ENCODE measurements at regions not wholly inside any gene's neighbourhood (a gene's known extent, or its start where the extent isn't known, plus 50 kb on each side); places are given as distances from the start of the nearest gene placed in this dataset.

GRCh38 chr1:34380526-34381124 lies 203.9 kb downstream of the C1orf94 start:
- DNase-seq (ENCODE audit: low spot score, unreplicated experiment): no peak
- TF ChIP-seq CTCF (IDR thresholded peaks at IDR 0.05; ENCODE audit: unreplicated experiment): no peak
- Mint-ChIP-seq H3K36me3 (ENCODE audit: insufficient read depth) (no peaks in the 10 kb centered on the region), H3K27ac (no peak overlapping the region), H3K9me3 (ENCODE audit: low read depth) (no peaks in the 10 kb centered on the region), H3K27me3 (peaks cover 30% of the 10 kb centered on the region), H3K4me3 (ENCODE audit: low read depth) (no peak overlapping the region), H3K4me1 (ENCODE audit: low read depth) (peaks cover 25% of the 10 kb centered on the region)

- peaks cover 16% of the 10 kb centered on the region for H3K9me3 Mint-ChIP-seq (ENCODE audit: low read depth)
- H3K27me3 Mint-ChIP-seq: peaks cover 10% of the 10 kb centered on the region
- no peak overlapping the region for H3K27ac Mint-ChIP-seq
- no peak overlapping the region for H3K4me3 Mint-ChIP-seq (ENCODE audit: low read depth)
- no peaks in the 10 kb centered on the region for H3K36me3 Mint-ChIP-seq (ENCODE audit: insufficient read depth)
- no peak for DNase-seq (ENCODE audit: low spot score, unreplicated experiment)
- peaks cover 11% of the 10 kb centered on the region for H3K4me1 Mint-ChIP-seq (ENCODE audit: low read depth)
- no peak for TF ChIP-seq CTCF (IDR thresholded peaks at IDR 0.05; ENCODE audit: unreplicated experiment)
Observed at GRCh38 chr1:34389974-34390373, 213.3 kb downstream of the C1orf94 start.

- Mint-ChIP-seq H3K27ac (no peak overlapping the region), H3K27me3 (peaks cover 17% of the 10 kb centered on the region)
- no peak for DNase-seq (ENCODE audit: low spot score, unreplicated experiment)
Observed at GRCh38 chr1:34396042-34396441, 219.3 kb downstream of the C1orf94 start.

GRCh38 chr1:34398241-34398915 lies 221.7 kb downstream of the C1orf94 start:
- Mint-ChIP-seq H3K27me3 (peaks cover 11% of the 10 kb centered on the region), H3K36me3 (ENCODE audit: insufficient read depth) (no peaks in the 10 kb centered on the region), H3K4me1 (ENCODE audit: low read depth) (no peaks in the 10 kb centered on the region), H3K4me3 (ENCODE audit: low read depth) (no peak overlapping the region), H3K27ac (no peak overlapping the region), H3K9me3 (ENCODE audit: low read depth) (no peaks in the 10 kb centered on the region)
- DNase-seq (ENCODE audit: low spot score, unreplicated experiment): no peak
- TF ChIP-seq CTCF (IDR thresholded peaks at IDR 0.05; ENCODE audit: unreplicated experiment): no peak

More at GRCh38 chr1:34396042-34396441, 219.3 kb downstream of the C1orf94 start:
- Mint-ChIP-seq H3K36me3 (ENCODE audit: insufficient read depth) (no peaks in the 10 kb centered on the region), H3K4me1 (ENCODE audit: low read depth) (no peaks in the 10 kb centered on the region), H3K9me3 (ENCODE audit: low read depth) (peaks cover 3% of the 10 kb centered on the region), H3K4me3 (ENCODE audit: low read depth) (no peak overlapping the region)
- no peak for TF ChIP-seq CTCF (IDR thresholded peaks at IDR 0.05; ENCODE audit: unreplicated experiment)

- H3K36me3 Mint-ChIP-seq (ENCODE audit: insufficient read depth): no peaks in the 10 kb centered on the region
- no peak overlapping the region for H3K4me3 Mint-ChIP-seq (ENCODE audit: low read depth)
- no peak overlapping the region for H3K27ac Mint-ChIP-seq
Observed at GRCh38 chr1:34398916-34399275, 222.2 kb downstream of the C1orf94 start.

More at GRCh38 chr1:34398916-34399275, 222.2 kb downstream of the C1orf94 start:
- no peaks in the 10 kb centered on the region for H3K4me1 Mint-ChIP-seq (ENCODE audit: low read depth)
- no peaks in the 10 kb centered on the region for H3K9me3 Mint-ChIP-seq (ENCODE audit: low read depth)
- DNase-seq (ENCODE audit: low spot score, unreplicated experiment): no peak
- peak; percentile 37 for TF ChIP-seq CTCF (IDR thresholded peaks at IDR 0.05; ENCODE audit: unreplicated experiment)
- H3K27me3 Mint-ChIP-seq: peaks cover 11% of the 10 kb centered on the region
